Epithelial cell of esophagus (primary cell): ENCODE measurements at regions not wholly inside any gene's neighbourhood (a gene's known extent, or its start where the extent isn't known, plus 50 kb on each side); places are given as distances from the start of the nearest gene placed in this dataset.

ENCODE experiments used
- DNase-seq: peaks from one replicate; pipeline ENCODE4 v3.0.0; 2010; ENCODE audit warnings: low read depth
- H3K4me3 ChIP-seq: 2 replicates; pipeline ENCODE4 v1.5.1; 2011; ENCODE audit warnings: mild to moderate bottlenecking, low read length, control low read depth
- TF ChIP-seq, protein P1 (sequence below): IDR thresholded peaks from 2 replicates; pipeline ENCODE4 v1.5.1; 2011; ENCODE audit warnings: low read depth, mild to moderate bottlenecking, low read length, control low read depth, inconsistent platforms; ENCODE audit not compliant: insufficient read depth; ENCODE audit errors: missing control alignments

DNA sequence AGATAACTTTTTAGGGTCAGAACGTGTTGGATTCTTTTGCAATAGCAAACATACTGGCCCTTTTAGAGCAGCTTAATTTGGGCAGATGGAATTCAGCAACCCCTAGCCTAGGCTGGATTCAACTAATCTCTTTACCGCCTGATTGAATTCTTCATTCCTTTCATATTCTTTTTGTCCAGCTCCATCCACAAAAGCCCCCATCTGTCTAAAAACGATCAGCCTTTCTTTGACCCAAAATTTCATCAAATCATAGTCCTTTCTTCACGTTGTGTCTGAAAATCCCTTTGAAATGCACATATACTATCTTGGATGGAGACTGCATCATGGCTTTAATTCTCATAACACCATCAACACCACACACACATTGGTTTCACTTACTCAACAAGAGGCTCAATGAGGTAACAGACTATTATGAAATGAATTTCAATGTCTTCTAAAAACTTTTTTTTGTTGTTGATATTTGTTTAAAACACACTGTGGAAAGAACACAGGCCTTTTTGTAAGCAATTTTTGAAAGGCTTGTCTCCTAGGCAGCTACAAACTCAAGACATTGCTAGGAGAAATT, 128.0 kb upstream of the EEA1 start:
- TF ChIP-seq, protein P1, sequence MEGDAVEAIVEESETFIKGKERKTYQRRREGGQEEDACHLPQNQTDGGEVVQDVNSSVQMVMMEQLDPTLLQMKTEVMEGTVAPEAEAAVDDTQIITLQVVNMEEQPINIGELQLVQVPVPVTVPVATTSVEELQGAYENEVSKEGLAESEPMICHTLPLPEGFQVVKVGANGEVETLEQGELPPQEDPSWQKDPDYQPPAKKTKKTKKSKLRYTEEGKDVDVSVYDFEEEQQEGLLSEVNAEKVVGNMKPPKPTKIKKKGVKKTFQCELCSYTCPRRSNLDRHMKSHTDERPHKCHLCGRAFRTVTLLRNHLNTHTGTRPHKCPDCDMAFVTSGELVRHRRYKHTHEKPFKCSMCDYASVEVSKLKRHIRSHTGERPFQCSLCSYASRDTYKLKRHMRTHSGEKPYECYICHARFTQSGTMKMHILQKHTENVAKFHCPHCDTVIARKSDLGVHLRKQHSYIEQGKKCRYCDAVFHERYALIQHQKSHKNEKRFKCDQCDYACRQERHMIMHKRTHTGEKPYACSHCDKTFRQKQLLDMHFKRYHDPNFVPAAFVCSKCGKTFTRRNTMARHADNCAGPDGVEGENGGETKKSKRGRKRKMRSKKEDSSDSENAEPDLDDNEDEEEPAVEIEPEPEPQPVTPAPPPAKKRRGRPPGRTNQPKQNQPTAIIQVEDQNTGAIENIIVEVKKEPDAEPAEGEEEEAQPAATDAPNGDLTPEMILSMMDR: no peak
- DNase-seq: no peak

DNA sequence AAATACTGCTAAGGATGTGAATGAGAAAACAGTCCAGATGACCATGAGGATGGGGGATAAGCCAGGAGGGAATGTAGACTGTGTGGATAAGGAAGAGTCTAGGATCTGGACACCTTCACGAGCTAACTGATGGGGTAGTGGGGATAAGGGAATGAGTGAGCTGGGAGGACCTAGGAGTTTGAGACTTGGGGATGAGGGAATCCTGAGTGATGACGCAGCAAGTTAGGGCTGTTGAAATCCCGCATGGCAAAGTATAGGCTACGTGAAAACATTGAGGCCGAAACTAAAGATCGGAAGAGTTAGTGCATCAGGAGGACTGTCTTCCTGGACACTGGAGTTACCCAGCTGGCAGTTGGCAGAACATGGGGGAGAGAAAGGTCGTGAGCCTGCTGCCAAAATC, 129.2 kb upstream of the EEA1 start:
- H3K4me3 ChIP-seq: no peak overlapping the region
- DNase-seq: no peak
- TF ChIP-seq, protein P1: no peak

More for the DNA sequence above, 128.0 kb upstream of the EEA1 start:
- no peak overlapping the region for H3K4me3 ChIP-seq

DNA sequence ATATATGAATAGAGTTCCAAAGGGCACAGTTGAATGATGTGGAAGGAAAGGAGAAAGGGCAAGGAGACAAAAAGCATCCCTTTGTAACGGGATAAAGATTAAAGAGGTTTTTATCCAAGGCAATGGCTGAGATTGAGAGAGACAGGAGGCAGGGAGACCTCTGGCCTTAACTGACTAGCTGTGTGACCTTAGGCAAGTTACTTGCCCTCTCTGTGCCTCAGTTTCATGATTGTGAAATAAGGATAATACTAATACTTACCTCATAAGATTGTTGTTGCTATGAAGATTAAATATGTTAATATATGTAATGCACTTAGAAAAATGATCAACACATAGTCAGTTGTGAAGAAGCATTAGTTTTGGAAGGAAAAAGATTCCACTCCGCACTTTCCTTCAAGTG, 130.2 kb upstream of the EEA1 start:
- TF ChIP-seq, protein P1: no peak
- no peak overlapping the region for H3K4me3 ChIP-seq
- no peak for DNase-seq

DNA sequence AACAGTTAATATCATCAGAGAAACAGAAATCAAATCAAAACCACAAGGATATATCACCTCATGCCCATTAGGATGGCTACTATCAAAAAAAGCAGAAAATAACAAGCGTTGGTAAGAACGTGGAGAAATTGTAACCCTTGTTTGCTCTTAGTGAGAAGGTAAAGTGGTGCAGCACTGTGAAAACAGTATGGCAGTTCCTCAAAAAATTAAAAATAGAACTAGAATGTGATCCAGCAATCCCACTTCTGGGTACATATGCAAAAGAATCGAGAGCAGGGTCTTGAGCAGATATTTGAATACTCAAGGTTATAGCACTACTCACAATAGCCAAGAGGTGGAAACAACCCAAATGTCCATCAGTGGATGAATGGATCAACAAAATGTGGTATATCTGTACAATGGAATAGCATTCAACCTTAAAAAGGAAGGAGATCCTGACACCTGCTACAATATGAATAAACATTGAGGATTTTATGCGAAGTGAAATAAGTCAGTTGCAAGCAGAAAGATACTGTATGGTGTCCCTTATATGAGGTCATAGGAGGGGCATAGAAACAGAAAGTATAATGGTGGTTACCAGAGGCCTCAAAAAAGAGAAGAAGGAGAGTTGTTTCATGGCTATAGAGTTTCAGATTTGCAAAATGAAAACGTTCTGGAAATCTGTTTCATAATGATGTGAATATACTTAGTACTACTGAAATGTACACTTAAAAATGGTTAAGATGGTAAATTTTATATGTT, 131.0 kb upstream of the EEA1 start:
- no peak for DNase-seq
- TF ChIP-seq, protein P1: no peak
- H3K4me3 ChIP-seq: no peak overlapping the region

DNA sequence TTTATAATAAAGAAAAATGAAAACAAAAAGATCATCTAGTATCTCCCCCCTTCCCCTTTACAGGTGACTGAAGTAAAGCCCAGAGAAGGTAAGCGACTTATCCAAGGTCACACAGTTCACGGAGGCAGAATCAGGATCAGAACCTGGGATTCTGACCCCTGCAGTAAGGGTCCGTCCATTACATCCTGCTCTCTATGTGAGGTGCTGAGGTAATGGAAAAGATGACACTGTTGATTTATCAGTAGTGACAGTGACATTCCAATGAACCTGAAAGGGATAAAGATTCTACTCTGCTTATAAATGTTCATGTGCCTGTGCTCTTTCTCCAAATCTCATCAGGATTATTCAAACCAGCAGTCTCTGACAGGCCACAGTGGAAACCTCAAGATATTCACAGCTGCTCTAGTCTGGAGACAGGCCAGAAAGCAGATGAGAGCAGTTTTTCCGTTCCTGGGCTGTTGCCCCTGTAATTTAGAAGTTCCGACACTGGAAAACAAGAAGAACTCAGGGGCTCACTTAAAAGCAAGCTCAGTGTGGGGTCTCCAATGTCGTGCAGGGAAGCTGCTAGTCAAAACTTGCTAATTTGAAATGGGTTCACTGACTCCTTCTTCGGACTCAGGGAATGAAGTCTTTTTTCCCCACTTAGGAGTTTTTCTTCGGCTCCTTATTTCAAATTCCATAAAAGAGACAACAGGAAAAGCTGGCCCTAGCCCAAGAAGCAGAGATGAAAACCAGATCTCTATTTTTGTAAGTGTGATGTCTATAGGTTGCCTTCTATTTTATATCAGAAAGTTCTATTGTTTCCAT, 131.8 kb upstream of the EEA1 start:
- DNase-seq: no peak
- no peak overlapping the region for H3K4me3 ChIP-seq
- TF ChIP-seq, protein P1: no peak

DNA sequence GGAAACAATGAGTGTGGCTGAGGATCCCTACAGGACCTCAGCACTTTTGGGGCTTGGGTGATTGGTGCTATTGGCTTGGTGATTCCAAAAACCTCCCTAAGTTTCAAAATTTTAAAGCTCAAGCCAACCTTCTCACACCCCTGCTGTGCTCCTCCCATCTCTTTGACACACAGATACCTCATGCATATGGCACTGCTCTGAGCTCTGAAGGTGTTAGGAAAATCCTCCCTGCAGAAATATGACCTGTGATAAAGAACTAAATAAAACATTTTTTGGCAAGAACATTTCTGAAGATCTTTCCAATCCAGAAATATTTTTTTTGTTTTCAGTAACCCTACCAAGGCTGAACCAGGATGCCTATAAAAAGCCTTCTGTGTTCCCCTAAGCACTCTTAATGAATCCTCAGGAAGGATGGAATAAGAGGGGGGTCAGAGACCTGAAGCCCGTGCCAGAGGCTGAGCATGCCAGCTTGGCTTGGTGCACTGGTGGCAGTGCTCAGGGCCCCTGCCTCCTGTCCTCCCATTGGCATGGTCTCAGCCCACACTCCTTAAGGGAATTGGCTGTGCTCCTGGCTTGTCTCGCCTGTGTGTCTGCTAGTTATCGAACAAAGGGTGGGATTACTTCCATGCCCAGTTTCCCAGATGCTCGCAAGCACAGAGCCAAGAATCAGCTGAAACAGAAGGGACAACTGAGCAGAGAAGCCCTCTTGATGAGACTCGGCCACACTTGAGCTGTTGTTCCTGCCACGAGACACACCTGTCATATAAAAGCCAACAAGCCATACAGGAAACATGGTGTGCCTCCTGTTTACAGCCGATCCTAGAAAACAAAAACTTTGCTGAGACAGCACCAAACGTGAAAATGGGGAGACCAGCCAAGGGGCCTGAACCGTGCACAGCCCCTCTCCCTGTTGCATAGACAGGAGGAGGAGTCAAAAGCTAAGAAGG, 132.7 kb upstream of the EEA1 start:
- TF ChIP-seq, protein P1: no peak
- DNase-seq: no peak
- no peak overlapping the region for H3K4me3 ChIP-seq
